ENCODE measurements at regions not wholly inside any gene's neighbourhood (a gene's known extent, or its start where the extent isn't known, plus 50 kb on each side); places are given as distances from the start of the nearest gene placed in this dataset.
"Not testable (repeated sequence)": the region's sequence is repeated elsewhere in the genome, so short reads cannot be mapped to it uniquely, and the experiment has no call there.

- Mint-ChIP-seq H3K4me3 (no peak overlapping the region), H3K36me3 (no peaks in the 10 kb centered on the region), H3K27me3 (peaks cover 4% of the 10 kb centered on the region), H3K9me3 (ENCODE audit: low read depth) (no peaks in the 10 kb centered on the region), H3K4me1 (ENCODE audit: low read depth) (no peaks in the 10 kb centered on the region), H3K27ac (no peak overlapping the region)
These were observed 82.7 kb upstream of the ESRRB start for GRCh38 chr14:76293221-76293620.

GRCh38 chr14:76293923-76294322 is 82.0 kb upstream of the ESRRB start:
- Mint-ChIP-seq H3K4me1 (ENCODE audit: low read depth) (no peaks in the 10 kb centered on the region), H3K4me3 (no peak overlapping the region), H3K36me3 (no peaks in the 10 kb centered on the region), H3K27me3 (peaks cover 11% of the 10 kb centered on the region), H3K9me3 (ENCODE audit: low read depth) (no peaks in the 10 kb centered on the region), H3K27ac (no peak overlapping the region)

DNA sequence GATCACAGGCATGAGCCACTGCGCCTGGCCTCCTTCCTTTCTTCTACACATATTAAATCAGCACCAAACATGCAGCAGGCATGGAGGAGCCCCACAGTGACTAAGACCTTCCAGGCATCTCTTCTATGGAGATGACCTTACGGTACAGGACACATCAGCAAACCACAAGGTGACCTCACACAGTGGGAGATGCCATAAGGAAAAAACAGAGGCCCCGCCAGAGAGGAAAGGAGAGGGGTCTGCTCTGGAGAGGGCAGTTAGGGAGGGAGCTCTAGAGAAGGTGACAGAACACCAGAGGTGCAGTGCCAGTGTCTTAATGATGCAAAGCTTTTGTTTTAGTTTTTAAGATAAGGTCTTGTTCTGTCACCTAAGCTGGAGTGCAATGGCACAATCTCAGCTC is 81.1 kb upstream of the ESRRB start:
- Mint-ChIP-seq H3K27ac (no peak overlapping the region), H3K27me3 (peaks cover 11% of the 10 kb centered on the region), H3K4me3 (no peak overlapping the region), H3K4me1 (ENCODE audit: low read depth) (no peaks in the 10 kb centered on the region), H3K36me3 (no peaks in the 10 kb centered on the region), H3K9me3 (ENCODE audit: low read depth) (no peaks in the 10 kb centered on the region)

- Mint-ChIP-seq H3K4me1 (ENCODE audit: low read depth) (no peaks in the 10 kb centered on the region), H3K36me3 (no peaks in the 10 kb centered on the region), H3K9me3 (ENCODE audit: low read depth) (no peaks in the 10 kb centered on the region), H3K27ac (no peak overlapping the region), H3K4me3 (no peak overlapping the region), H3K27me3 (peaks cover 16% of the 10 kb centered on the region)
These were observed 77.0 kb upstream of the ESRRB start for GRCh38 chr14:76298896-76299295.

DNA sequence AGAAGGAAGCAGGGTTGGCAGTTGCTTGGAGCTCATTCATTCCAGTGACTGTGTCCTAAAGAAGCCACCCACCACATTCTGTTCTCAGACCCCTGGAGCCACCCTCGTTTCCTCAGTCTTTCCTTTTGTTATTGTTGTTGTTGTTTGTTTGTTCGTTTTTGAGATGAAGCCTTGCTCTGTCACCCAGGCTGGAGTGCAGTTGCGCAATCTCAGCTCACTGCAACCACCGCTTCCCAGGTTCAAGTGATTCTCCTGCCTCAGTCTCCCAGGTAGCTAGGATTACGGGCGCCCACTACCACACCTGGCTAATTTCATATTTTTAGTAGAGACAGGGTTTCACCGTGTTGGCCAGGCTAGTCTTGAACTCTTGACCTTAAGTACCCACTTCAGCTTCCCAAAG is 72.7 kb upstream of the ESRRB start:
- not testable (repeated sequence) for H3K27ac Mint-ChIP-seq; H3K4me3 Mint-ChIP-seq; H3K4me1 Mint-ChIP-seq (ENCODE audit: low read depth); H3K9me3 Mint-ChIP-seq (ENCODE audit: low read depth); H3K36me3 Mint-ChIP-seq
- H3K27me3 Mint-ChIP-seq, result peaks cover 17% of the 10 kb centered on the region

DNA sequence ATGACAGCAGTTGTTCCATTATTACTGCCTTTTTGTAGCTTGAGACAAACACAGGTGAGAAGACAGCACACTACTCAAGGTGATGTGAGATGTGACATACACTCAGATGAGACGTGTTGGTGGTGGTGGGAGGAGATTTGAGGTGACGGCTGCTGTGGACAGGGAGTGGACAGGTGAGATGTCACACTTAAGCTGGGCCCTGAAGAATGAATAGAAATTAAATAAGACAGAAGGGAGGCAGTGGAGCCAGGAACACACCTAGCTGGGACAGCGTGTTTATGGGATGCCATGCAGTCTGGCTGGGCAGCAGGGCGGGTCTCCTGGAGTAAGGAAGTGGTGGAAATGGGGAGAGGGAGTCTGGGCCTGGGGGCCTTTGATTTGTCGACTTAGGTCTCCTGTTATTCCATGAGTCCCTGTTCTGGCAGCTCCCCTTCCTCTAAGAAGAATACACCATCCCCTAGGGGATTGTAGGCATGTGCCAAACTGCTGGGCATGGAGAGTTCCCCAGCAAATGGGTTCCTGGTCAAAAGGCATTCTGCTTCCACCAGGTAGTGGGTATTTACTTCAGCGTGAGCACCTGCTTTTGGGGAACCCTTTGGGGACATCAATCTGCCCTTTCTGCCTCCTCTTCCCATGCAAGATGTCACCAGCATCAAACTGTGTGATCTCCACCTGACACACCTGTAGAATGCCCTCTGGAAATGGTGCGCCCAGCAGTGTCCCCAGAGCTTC is 71.2 kb upstream of the ESRRB start:
- Mint-ChIP-seq H3K27me3 (peaks cover 19% of the 10 kb centered on the region), H3K4me1 (ENCODE audit: low read depth) (no peaks in the 10 kb centered on the region), H3K4me3 (no peak overlapping the region), H3K9me3 (ENCODE audit: low read depth) (no peaks in the 10 kb centered on the region), H3K36me3 (no peaks in the 10 kb centered on the region), H3K27ac (no peak overlapping the region)

DNA sequence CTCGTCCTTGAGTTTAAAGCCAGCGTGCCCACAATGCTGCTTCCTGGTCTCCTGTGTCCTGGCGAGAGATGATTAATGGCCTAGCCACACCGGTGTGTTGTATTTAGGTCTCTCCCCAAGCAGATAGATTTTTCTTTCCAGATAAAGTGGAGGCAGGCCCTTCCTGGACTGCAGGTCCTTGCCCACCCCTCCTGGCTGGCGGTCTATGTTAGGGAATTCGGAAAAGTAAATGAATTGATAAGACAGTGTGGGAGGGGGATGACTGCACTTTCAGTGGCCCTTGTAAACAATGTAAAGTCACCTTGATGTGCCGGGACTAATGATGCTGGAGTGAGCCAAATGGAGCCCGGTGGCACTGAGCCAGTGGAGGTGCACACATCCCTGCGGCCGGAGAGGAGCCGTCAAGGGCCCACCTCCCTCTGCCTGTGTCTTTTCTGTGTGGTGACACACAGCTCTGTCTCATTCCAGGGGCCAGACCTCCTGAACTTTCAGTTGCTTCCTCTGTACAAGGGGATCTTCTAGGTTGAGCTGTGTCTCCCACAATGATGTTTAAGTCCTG is 70.6 kb upstream of the ESRRB start:
- H3K36me3 Mint-ChIP-seq, result no peaks in the 10 kb centered on the region
- no peaks in the 10 kb centered on the region for H3K9me3 Mint-ChIP-seq (ENCODE audit: low read depth)
- peaks cover 19% of the 10 kb centered on the region for H3K27me3 Mint-ChIP-seq
- H3K4me1 Mint-ChIP-seq (ENCODE audit: low read depth), result no peaks in the 10 kb centered on the region
- H3K4me3 Mint-ChIP-seq, result no peak overlapping the region
- H3K27ac Mint-ChIP-seq, result no peak overlapping the region

DNA sequence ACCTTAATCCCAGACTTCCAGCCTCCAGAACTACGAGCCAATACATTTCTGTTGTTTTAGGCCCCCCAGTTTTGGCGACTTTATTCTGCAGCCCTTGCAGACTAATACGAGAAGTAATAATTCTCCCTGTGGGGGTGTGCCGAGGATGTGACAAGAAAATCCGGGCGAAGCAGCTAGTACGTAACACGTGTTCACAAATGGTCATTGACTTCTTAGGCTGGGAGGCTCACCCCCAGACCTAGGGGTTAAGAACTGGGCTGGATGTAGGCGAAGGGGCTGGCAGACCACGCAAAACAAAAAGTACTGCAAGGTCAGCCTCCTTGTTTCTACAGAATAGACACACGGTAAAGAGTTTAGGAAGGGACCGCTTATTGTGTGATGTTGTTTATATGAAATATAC is 69.8 kb upstream of the ESRRB start:
- no peaks in the 10 kb centered on the region for H3K9me3 Mint-ChIP-seq (ENCODE audit: low read depth)
- H3K4me3 Mint-ChIP-seq, result no peak overlapping the region
- H3K4me1 Mint-ChIP-seq (ENCODE audit: low read depth), result peaks cover 3% of the 10 kb centered on the region
- no peaks in the 10 kb centered on the region for H3K36me3 Mint-ChIP-seq
- H3K27me3 Mint-ChIP-seq, result peaks cover 22% of the 10 kb centered on the region
- H3K27ac Mint-ChIP-seq, result no peak overlapping the region

DNA sequence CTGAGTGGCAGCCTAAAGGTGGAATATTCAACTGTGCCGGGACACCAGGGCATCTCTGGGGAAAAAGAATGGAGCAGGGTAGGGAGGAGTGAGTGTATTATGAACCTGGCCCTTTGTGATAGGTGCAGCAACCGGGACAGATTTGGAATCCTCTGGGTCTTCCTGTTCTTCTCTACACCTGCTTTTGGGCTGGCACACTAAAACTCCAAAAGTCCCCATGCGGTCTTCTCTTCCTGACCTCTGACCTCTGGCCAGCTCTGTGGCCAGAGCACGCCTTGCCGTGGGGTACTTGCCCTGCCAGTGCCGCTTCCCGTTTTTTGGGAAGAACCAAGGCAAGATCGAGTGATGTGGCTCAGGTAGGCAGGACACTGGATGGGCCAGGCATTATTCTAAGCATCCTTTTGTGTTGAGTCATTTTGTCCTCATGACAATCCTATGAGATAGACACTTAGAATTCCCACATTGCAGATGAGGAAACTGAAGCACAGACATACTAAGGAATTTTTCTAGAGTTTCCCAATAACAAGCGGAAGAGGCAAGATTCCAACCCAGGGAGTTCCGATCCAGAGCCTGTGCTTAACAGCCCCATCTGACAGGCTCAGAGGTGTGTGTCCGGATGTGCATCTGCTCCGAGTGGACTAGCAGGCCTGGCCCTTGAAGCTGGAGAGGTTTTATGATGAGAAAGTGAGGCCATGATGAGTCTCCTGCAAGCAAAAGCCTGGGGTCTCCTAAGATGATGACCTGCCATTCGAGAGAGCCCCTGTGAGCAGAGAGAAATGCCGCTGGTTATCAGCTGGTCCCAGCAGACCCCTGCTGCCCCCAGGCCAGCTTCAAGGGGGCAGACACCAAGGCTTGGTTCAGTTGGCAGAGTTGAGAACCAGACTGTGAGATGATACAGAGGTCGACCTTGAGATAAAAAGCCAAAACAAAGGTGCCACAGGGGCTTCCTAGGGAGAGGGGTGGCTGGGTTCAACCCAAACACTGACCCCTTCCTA is 67.9 kb upstream of the ESRRB start:
- peaks cover 19% of the 10 kb centered on the region for H3K27me3 Mint-ChIP-seq

DNA sequence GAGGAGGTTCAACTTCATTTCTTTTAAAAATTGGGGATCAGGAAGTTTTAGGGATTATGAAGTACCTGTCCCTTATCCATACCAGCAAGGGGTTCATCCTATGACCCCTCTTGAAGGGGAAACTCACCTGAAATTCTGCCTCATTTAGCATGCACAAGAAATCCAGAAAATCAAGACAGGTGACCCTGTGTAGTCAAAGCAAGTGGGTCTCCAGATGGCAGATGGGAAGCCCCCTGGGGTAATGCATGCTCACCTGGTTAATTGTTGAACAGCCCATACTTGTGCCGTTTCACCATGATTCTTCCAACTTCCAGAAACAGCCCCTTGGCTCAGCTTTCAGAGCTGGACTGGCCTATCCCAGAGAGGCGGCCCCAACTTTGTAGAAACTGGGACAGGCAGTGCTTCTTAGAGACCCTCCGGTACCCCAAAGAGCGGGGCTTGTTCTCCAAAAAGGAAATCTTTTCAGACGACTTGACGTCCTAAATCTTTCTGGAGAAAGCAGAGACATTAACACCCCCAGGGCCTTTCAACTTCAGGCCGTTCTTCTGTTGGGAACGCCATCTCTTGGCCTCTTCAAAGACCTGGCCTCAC is 66.3 kb upstream of the ESRRB start:
- Mint-ChIP-seq H3K4me3 (no peak overlapping the region), H3K4me1 (ENCODE audit: low read depth) (peaks cover 8% of the 10 kb centered on the region), H3K36me3 (no peaks in the 10 kb centered on the region), H3K27me3 (peaks cover 19% of the 10 kb centered on the region), H3K9me3 (ENCODE audit: low read depth) (no peaks in the 10 kb centered on the region), H3K27ac (no peak overlapping the region)

More for the DNA sequence above, 67.9 kb upstream of the ESRRB start:
- Mint-ChIP-seq H3K4me1 (ENCODE audit: low read depth) (peaks cover 8% of the 10 kb centered on the region), H3K4me3 (no peak overlapping the region), H3K27ac (no peak overlapping the region), H3K9me3 (ENCODE audit: low read depth) (no peaks in the 10 kb centered on the region), H3K36me3 (no peaks in the 10 kb centered on the region)

- peaks cover 18% of the 10 kb centered on the region for H3K27me3 Mint-ChIP-seq
- H3K4me1 Mint-ChIP-seq (ENCODE audit: low read depth), result peaks cover 8% of the 10 kb centered on the region
- H3K27ac Mint-ChIP-seq, result no peak overlapping the region
- H3K4me3 Mint-ChIP-seq, result peak overlapping the region; percentile 14
- H3K36me3 Mint-ChIP-seq, result no peaks in the 10 kb centered on the region
- H3K9me3 Mint-ChIP-seq (ENCODE audit: low read depth), result no peaks in the 10 kb centered on the region
These were observed 64.7 kb upstream of the ESRRB start for GRCh38 chr14:76311079-76311758.

- H3K36me3 Mint-ChIP-seq, result no peaks in the 10 kb centered on the region
- no peak overlapping the region for H3K4me3 Mint-ChIP-seq
- peaks cover 16% of the 10 kb centered on the region for H3K27me3 Mint-ChIP-seq
- peaks cover 8% of the 10 kb centered on the region for H3K4me1 Mint-ChIP-seq (ENCODE audit: low read depth)
- H3K9me3 Mint-ChIP-seq (ENCODE audit: low read depth), result no peaks in the 10 kb centered on the region
- H3K27ac Mint-ChIP-seq, result no peak overlapping the region
These were observed 63.1 kb upstream of the ESRRB start for GRCh38 chr14:76312821-76313220.

GRCh38 chr14:76313303-76313702 is 62.6 kb upstream of the ESRRB start:
- Mint-ChIP-seq H3K9me3 (ENCODE audit: low read depth) (no peaks in the 10 kb centered on the region), H3K27me3 (peaks cover 16% of the 10 kb centered on the region), H3K4me3 (no peak overlapping the region), H3K27ac (no peak overlapping the region), H3K36me3 (no peaks in the 10 kb centered on the region), H3K4me1 (ENCODE audit: low read depth) (peaks cover 8% of the 10 kb centered on the region)

- Mint-ChIP-seq H3K4me1 (ENCODE audit: low read depth) (peaks cover 8% of the 10 kb centered on the region), H3K27me3 (peaks cover 13% of the 10 kb centered on the region)
These were observed 62.1 kb upstream of the ESRRB start for GRCh38 chr14:76313852-76314251.

More at GRCh38 chr14:76313852-76314251, 62.1 kb upstream of the ESRRB start:
- no peak overlapping the region for H3K4me3 Mint-ChIP-seq
- no peaks in the 10 kb centered on the region for H3K36me3 Mint-ChIP-seq
- H3K27ac Mint-ChIP-seq, result no peak overlapping the region
- H3K9me3 Mint-ChIP-seq (ENCODE audit: low read depth), result no peaks in the 10 kb centered on the region

All from activated naive CD8-positive, alpha-beta T cell (primary cell).